NOMO-1 treated with dmso at 0.1 percent for 144 hours (cell line): ENCODE measurements at regions not wholly inside any gene's neighbourhood (a gene's known extent, or its start where the extent isn't known, plus 50 kb on each side); places are given as distances from the start of the nearest gene placed in this dataset.
"Not testable (repeated sequence)": the region's sequence is repeated elsewhere in the genome, so short reads cannot be mapped to it uniquely, and the experiment has no call there.

ENCODE experiments used
- DNase-seq: peaks from one replicate; lab custom pipeline; 2025; ENCODE audit not compliant: unreplicated experiment; lab: John Stamatoyannopoulos, UW

DNA sequence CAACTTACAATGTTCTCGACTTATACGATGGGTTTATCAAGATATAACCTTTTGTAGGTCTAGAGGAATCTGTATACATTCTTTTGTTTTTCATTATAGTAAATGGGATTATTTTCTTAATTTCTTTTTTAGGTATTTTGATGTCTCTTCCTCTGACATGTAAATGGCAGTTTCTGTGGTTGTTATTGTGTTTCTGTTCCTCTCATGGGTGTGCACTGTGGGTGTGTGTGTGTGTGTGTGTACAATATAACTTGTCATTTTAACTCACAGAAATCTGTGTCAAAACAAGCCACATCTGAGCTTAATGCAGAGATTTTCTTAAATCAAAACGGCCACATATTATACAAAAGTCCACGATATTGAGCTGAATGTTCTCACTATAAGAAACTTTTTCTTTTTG, 1300.8 kb upstream of the B3GALT2 start:
- DNase-seq = no peak

DNA sequence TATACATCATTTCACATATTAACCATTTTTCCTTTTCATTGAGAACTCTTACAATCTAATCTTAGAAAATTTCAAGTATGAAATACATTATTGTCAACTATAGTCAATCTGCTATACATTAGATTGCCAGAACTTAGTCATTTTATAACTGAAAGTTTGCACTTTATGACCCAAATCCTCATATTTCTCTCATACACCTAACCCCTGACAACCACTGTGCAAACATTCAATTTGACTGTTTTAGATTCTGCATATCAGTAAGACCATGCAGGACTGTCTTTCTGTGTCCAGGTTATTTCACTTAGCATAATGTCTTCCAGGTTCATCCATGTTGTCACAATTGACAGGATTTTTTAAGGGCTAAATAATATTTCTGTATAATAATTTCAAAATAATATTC, 1299.0 kb upstream of the B3GALT2 start:
- DNase-seq = no peak

DNA sequence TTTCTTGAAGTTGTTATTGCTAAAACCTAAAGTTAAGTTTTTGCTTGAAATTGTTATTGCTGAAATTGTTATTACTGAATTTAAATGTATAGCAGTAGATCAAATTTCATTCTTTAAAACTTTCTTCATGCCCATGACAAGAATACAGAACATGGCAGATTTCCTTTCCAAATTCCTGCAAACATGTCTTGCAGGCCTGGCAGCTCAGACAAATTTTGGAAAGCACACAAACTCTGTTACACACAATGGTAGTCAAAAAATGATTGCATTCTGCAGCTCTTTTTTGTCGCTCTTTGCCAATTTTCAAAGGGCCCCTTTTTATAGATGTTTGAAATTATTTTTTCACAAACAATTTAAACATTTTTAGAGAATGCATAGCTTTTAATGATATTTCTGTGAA, 1292.3 kb upstream of the B3GALT2 start:
- no peak for DNase-seq

DNA sequence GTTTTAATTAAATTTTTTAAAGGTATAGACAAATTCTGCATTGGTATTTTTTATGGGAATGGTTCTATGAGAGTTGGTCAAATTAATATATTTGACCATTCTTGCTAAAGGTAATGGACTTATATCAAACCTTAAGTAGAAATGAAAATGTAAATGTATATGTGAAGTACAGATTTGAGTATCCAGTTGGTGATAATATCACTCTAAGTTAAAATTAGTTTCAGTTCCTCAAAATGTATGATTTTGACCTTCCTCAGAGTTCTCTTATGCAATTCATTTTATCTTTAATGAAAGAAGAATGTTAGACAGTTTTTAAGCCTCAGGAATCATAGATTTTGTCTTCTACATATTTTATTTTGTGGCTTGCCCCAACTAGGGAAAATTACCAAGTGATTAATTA, 1291.5 kb upstream of the B3GALT2 start:
- no peak for DNase-seq

DNA sequence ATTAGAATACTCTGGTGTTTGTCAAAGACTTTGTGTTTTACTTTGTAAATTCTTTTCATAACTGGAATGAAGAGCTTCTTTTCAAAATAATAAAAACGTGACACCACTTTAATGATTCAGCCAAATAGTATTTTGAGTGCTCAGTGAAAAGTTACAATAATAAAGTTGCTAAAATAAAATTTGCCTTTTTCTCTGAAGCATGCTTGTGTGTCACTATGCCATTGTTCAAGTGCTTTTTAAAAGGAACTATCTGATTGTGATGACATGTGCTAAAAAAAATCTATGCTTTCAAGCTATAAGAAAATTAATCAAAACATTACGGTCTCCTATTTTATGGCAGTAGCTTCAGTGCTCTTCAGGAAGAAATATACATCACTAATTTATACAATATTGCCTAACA, 1290.5 kb upstream of the B3GALT2 start:
- DNase-seq = no peak

DNA sequence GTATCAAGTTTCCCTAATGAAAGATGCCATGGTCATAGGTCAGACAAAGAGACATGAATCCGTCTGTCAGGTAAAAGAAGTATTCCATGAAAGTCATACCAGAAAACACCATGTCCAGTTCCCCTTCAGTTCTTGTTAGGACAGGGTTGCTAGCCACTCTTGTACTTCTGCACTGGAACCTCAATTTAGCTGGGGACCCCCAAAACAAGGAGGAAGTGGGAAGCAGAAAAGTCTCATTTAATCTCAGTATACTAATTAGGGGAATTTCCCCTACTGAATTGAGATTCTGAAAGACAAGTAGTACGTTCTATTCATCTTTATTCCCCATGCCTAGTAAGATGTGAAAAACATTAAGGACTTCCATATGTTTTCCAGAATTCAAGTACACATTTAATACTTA, 1289.9 kb upstream of the B3GALT2 start:
- no peak for DNase-seq

DNA sequence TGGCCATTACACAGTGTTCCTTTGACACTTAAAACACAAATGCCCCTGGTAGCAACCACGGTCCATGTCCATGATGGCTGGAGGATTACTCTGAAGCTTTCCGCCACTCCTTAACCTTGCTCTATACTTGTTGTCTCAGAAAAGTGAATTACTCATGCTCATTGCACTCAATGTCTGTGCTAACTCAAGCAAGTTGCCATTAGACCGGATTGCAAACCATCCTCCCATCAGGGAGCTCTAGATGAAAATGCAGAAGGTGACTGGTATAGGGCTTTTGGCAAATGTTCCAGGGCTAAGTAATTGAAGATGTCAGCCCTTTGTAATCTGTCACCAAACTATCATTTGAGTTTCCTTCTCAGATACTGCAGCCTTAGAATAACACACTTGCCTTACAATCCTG, 1288.3 kb upstream of the B3GALT2 start:
- no peak for DNase-seq

DNA sequence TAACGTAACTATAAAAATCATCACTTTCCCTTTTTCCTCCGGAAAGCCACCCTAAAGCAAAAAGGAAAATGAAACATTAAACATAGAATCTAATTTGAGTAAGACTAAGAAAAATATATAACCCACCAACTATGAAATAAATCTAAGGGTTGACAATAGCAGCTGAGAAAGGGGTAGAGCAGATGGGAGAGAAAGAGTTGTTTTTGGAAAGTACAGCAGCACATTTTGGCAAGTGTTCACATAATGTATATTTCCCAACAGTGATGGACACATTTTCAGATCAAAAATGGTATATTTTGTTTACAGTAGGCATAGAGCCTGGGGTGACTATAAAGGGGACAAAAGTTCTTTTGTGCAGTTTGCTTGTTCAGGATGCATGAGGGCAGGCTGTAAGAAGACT, 1287.4 kb upstream of the B3GALT2 start:
- DNase-seq = no peak

DNA sequence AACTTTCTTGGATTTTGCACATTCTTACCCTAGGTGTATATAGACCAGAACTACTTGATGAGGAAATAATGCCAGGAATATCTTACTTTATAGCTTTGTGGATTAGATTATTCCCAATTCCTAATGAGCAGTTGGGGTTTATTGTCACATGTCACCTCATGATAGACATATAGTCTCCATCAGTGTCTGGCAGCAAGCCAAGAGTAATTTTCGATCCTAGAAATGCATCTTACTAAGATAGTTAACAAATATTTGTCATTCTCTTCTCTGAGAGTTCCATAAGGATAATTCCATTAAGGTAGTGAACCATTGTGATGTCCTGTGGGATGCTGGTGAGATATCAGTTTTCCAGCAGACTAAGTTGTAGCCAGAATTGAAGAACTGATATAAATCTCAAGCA, 1282.9 kb upstream of the B3GALT2 start:
- no peak for DNase-seq

DNA sequence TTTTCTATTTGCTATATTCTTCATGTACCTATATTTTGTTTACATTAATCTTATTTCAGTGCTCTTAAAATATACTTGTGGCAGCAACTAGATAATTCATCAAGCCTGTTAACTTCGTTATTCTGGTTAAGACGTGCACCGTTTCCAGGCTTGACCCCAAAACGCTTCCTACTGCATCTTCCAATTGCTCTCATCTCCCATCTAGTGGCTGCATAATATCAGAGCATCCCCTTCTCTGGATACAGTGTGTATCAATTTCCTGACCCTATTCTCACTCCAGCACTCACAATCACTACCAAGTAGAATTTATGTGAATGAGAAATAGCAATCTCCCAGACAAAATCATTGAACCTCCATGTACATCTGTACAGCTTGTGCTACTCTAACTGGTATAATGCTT, 1280.3 kb upstream of the B3GALT2 start:
- DNase-seq = no peak

DNA sequence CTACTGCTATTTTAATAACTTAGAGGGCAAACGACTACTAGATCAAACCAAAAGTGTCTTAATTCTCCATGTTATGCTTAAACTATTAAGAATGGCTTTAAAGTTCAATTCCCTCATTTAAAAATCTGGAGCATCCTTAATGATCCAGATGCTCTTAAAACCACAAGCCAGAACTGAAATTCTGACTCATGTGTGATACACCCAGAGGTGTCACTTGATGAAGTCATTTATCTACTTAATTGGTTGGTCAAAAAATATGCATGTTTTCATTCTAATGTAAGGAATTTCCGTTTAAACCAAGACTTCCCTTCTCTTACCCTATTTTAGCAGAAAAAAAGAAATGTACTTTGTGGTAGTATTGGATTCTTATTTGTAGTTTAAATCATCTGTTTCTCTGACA, 1261.2 kb upstream of the B3GALT2 start:
- no peak for DNase-seq

DNA sequence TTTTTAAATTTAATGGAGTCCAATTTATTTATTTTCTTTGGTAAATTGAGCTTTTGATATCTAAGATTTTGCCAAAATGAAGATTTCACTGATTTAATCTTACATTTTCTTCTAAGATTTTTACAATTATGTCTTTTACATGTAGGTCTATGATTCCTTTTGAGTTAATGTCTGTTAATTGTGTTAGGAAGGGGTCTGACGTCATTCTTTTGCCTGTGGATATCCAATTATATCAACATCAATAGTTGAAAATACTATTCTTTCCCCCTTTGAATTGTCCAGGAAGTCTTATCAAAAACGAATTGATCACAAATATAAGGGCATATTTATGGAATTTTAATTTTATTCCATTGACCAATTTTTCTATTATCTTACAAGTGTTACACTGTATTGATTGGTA, 1258.8 kb upstream of the B3GALT2 start:
- no peak for DNase-seq

DNA sequence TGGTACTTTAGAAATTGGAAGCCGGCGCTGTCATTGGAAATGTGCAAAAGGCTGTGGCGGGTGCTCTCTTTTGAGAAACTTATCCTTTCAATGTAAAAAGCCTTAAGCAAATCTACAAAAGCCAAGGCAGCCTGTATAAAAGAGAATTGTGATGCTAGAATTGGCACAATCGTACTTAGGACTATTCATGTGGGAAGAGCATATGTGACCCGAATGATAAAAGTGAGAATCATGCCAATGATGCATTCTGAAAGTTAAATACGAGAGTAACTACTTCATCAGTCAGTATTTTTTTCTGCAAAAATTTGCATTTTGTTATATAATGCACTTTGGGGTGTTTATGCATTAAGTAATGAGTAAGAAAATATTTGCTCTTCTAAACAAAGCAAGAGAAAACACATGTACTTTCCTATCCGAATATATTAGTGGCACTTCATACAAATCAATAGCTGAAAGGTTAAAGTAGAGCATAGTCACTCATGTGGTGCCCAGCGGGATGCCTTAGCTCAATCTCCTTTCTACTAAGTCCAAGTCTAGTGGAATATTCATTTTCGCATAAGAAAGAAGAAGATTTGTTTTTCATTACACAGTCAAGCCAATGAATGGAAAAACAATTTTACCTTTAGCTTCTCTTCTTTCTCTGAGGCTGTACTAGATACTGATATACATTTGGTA, 1256.6 kb upstream of the B3GALT2 start:
- DNase-seq = no peak

DNA sequence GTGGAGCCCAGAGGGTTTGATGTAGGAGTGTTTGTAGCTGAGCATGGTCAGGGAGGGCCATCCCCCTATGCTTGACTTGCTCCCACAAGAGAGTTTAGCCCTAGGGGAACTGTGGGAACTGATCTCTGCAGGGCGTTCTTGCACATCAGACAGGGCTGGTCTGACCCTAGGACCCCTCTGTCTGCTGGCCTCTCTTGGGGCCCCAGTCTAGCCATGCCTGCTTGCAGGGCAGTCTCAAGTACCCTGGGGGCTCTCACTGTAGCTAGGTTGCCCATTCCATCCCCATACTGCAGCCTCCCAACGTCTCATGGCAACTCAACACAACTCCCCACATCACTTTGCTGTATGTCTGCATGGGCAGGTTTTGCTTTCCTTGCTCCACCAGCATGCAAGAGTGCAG, 1250.7 kb upstream of the B3GALT2 start:
- no peak for DNase-seq

DNA sequence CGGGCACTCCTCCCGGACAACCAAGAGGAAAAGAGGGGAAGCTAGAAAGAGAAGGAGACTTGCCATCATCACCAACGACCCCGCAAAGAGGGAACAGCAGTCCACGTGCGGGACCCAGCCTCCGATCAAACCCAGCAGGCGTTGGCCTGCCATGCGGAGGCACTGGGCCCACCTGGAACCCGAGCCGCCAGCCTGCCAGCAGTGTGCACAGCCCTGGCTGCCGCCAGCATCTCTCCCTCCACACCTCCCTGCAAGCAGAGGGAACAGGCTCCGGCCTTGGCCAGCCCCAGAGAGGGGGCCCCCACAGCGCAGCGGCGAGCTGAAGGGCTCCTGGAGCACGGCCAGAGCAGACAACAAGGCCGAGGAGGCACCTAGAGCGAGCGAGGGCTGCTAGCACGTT, 1244.7 kb upstream of the B3GALT2 start:
- DNase-seq = no peak

DNA sequence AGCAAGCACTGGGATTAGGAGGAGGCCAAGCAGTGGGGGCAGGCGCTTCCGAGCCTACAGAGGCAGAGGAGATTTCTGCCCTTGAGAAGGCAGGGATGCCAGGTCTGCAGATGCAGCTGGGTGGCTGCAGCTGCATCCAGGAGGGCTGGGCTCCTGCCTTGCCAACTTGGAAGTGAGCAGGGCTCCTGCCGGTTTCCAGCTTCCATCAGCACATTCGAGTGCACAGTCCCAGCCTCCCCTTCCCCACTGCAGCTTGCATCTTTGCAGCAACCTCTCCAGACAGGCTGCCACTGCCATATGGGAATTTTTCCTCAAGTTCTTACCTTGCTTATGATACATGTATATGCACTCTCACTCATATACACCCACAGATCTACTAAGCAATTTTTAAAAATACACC, 1234.3 kb upstream of the B3GALT2 start:
- DNase-seq = no peak

DNA sequence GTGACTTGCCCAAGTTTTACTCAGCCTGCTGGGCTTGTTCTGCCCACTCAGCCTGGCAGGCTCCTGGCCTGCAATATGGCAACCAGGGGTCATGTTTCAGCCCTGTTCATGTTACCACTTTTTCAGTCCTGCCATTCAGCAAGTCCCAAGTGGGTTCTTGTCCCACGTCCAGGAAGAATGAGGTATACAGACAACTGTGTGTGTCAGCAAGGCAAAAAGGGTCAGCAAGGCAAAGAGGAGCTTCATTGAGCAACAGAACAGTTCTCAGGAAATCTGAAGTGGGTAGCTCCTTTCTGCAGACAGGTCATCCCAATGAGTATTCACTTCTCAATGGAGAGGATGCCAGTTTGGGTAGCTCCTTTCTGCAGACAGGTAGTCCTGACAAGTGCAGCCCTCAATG, 1233.3 kb upstream of the B3GALT2 start:
- no peak for DNase-seq

DNA sequence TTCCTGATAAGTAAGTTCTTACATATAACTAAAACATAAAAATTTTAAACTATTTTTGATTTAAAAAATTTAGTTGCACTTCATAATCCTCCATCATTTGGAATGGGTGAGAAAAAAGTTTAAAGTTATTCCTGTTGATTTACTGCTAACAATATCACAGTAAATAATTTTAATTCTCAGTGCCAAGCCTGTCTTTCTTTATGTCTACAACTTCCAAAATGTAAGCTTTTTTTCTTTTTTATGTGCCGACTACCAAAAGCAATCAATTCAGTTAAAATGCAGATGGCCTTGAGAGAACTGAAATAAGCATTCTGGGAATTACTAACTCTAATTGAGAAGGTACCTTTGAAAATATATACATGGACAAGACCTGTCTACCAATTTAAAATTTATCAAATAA, 1224.3 kb upstream of the B3GALT2 start:
- DNase-seq = no peak

DNA sequence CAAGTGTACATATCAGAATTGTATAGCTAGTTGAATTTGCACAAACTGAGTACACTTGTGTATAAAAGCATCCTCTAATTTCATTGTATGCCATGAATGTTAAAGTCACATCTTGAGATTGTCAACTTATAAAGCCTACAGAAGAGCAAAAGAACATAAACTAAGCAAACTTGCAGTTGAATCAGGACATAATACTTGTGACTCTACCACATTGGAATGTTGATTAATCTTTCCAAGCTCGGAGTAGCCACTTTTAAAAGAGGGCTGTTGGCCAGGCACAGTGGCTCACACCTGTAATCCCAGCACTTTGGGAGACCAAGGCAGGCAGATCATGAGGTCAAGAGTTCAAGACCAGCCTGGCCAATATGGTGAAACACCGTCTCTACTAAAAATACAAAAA, 1220.8 kb upstream of the B3GALT2 start:
- DNase-seq = not testable (repeated sequence)

DNA sequence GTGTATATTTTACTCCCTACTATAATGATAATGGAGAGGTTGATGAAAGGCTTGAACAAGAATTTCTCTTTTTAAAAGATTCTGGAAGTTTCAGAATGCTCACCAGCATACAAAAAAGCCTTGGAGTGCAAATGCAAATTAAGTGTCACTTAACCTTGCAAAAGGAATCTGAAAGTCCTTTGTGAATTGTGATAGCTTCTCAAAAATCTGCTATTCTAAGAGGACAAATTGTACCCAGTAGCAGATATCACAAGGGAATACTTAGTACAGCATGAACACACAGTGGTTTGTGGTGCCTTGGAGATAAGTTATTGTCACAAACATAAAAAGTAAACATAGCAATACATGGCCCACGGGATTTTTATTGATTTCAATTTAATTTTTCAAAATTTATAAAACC, 1208.3 kb upstream of the B3GALT2 start:
- no peak for DNase-seq

DNA sequence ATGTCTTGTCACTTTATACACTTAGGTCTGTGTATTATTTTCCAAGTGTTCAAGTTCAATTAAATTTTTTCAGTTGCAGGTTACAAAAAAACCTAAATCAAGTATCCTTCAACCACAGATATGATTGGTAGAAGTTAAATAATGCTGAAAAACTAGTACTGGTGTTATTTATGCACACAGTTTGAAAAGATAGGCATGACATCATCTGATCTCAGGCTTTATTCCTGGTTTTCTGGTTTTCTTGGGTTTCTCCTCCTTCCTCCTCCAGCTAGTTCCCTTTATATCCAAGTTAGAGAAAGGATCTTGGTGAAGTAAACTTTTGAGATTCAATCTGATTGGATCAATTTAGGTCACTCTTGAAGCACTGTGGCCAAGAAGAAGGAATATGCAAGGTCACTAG, 1201.1 kb upstream of the B3GALT2 start:
- no peak for DNase-seq

DNA sequence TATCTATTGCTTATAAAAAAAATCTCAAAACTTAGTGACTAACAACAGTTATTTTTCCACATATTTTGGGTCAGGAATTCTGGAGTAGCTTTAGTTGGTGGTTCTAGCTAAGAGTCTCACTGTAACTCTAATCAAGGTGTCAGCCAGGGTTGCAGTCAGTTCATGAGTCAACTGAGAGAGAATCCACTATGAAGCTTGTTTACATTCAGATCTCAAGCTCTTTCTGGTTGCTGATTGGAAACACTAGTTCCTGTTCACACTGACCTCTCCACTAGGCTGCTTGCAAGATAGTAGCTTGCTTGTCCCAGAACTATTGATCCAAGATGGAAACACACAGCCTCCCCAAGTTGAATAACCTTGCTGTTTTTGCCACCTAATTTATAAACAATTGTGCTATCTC, 1192.1 kb upstream of the B3GALT2 start:
- no peak for DNase-seq

DNA sequence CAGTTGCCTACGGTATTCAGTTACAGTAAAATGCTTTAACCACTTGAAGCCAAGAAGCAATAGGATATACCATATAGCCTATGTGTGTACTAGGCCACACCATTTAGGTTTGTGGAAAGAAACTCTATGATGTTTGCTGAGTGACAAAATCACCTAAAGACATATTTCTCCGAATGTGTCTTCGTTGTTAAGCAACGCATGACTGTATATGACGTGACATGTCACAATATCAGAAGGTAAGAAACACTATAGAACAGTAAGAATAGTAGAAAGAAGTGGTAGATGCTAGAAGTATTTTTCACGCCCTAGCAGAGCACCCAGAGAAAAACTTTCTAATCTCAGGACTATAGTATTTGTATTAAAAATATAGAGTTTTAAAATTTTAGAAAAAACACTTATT, 1188.2 kb upstream of the B3GALT2 start:
- DNase-seq = no peak

DNA sequence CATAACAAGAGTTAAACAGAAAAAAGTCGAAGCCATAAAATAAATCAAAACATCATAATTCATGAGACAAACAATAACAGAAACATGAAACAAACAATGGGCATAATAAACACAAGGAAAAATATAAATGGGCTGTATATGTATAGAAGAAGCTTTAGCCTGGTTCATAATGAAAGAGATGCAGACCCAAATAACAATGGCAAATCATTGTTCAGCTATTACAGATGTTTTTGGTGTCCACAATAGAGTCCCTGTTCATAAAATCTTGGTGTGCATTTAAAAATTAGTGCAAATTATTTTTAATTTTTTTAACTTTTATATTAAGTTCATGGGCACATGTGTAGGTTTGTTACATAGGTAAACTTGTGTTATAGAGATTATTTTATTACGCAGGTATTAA, 1185.9 kb upstream of the B3GALT2 start:
- DNase-seq = no peak
